Kidney epithelial cell (primary cell): ENCODE measurements at regions not wholly inside any gene's neighbourhood (a gene's known extent, or its start where the extent isn't known, plus 50 kb on each side); places are given as distances from the start of the nearest gene placed in this dataset.

Source experiments
- DNase-seq: peaks from one replicate; pipeline ENCODE4 v3.0.0-alpha.2; 2010; ENCODE audit warnings: low read depth
- H3K27me3 ChIP-seq: 2 replicates; pipeline ENCODE4 v1.6.0; 2011; ENCODE audit warnings: low read length; ENCODE audit not compliant: control insufficient read depth, insufficient read depth
- H3K36me3 ChIP-seq: 2 replicates; pipeline ENCODE4 v1.5.1; 2011; ENCODE audit warnings: low read length; ENCODE audit not compliant: control insufficient read depth, insufficient read depth
- H3K4me3 ChIP-seq: 2 replicates; pipeline ENCODE4 v1.5.1; 2011; ENCODE audit warnings: low read depth, mild to moderate bottlenecking, control low read depth, low read length
- CTCF ChIP-seq: IDR thresholded peaks from 2 replicates; pipeline ENCODE4 v1.5.1; 2011; ENCODE audit warnings: mild to moderate bottlenecking, moderate library complexity, low read length, control low read depth, inconsistent platforms; ENCODE audit not compliant: insufficient read depth, poor library complexity, severe bottlenecking

- DNase-seq = no peak
- no peak for TF ChIP-seq CTCF
- Histone ChIP-seq H3K27me3 (no peaks in the 10 kb centered on the region), H3K36me3 (no peaks in the 10 kb centered on the region), H3K4me3 (no peak overlapping the region)
Measured at GRCh38 chr13:100933841-100934240, 259.2 kb upstream of the TMTC4 start.

DNA sequence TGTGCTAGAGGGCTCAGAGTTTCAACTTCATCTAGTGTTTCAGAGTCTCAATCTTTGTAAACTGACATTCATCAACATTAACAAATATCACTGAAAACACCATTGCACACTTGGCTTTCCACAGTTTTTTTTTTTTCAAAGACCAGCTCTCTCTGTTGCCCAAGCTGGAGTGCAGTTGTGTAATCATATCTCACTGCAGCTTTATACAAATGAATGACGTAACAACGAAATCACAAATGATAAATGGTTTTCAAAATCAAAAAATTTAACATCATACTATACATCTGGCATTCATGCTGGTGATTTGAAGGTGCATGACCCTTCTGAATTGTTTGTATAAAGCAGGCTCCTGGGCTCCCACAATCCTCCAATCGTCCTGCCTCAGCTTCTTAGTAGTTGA, 248.0 kb upstream of the TMTC4 start:
- Histone ChIP-seq H3K4me3 (no peak overlapping the region), H3K27me3 (no peaks in the 10 kb centered on the region), H3K36me3 (no peaks in the 10 kb centered on the region)
- TF ChIP-seq CTCF = no peak
- DNase-seq = no peak

- no peaks in the 10 kb centered on the region for H3K36me3 ChIP-seq
- no peak overlapping the region for H3K4me3 ChIP-seq
- no peaks in the 10 kb centered on the region for H3K27me3 ChIP-seq
- DNase-seq = no peak
- no peak for TF ChIP-seq CTCF
Measured at GRCh38 chr13:100921139-100921538, 246.5 kb upstream of the TMTC4 start.

DNA sequence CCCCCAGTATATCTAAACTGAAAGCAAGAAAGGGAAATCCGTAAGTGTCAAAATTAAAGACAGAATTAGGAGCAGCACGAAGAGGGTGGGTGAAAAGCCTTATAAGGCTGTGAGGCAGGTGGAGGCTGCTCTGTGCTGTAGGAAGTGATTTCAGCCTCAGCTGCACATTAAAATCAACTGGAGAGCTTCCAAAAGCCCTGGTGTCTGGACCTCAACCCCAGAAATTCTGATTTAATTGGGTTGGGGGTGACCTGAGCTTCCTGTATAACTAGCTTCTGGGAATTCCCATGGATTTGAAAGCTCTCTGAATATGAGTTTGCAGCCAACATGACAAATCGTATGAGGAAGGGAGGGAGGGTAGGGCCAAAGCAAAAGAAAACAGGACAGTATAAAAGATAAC, 242.4 kb upstream of the TMTC4 start:
- no peaks in the 10 kb centered on the region for H3K36me3 ChIP-seq
- no peaks in the 10 kb centered on the region for H3K27me3 ChIP-seq
- H3K4me3 ChIP-seq = no peak overlapping the region
- no peak for DNase-seq
- no peak for TF ChIP-seq CTCF

- Histone ChIP-seq H3K4me3 (no peak overlapping the region), H3K27me3 (no peaks in the 10 kb centered on the region), H3K36me3 (no peaks in the 10 kb centered on the region)
- DNase-seq = no peak
- no peak for TF ChIP-seq CTCF
Measured at GRCh38 chr13:100913143-100913542, 238.5 kb upstream of the TMTC4 start.

DNA sequence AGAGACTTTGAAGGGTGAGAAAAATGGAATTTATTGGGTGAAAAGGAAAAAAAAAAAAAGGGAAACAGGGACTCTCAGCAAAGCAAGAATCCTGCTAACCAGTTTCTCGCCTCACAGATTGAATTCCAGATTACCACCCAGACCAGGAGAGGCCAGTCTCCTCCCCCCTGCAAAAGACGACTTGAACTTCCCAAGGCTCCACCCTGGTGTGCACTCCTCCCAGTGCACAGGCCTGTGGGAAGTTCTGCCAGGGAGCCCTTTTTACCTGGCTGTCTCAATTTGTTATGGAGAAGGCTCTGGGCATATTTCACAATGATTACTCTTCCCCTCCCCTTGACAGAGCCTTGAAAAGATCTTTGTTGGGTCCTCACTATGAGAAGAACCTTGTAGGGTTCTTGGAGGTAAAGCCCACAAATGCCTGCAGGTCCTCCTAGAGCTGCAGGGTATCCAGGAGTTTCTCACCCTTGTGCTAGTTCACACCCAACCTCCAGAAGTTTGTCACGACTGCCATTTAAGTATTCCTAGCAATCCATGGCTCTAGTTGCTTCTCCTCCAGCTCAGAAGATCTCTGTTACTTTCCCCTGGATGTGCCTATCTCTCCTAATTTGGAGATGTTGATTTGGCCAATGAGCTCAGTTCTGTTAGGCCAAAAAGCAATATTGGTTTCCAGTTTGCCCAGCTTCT, 229.8 kb upstream of the TMTC4 start:
- Histone ChIP-seq H3K27me3 (no peaks in the 10 kb centered on the region), H3K4me3 (no peak overlapping the region), H3K36me3 (no peaks in the 10 kb centered on the region)
- TF ChIP-seq CTCF = no peak
- no peak for DNase-seq
